ENCODE measurements at regions not wholly inside any gene's neighbourhood (a gene's known extent, or its start where the extent isn't known, plus 50 kb on each side); places are given as distances from the start of the nearest gene placed in this dataset.

DNA sequence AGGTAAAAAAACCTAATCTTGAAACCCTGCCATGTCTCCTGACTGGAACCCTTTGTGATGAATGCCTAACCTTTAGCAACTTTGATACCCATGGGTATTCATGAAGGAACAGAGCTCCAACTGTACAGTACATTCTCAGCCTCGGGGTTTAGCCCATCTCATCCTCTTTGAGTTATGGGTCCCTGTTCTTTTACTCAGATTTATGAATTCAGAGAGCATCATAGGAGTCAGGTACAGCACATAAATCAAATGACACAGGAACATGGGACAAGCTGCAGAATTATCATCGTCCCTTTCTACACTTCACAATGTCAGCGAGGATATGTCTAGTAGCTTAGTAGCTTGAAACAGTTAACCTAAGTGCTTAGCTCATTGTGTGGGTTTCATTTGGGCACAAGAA is 527.4 kb downstream of the NOVA1 start:
- H3K9me3 ChIP-seq (ENCODE audit: control insufficient read depth in 2 of 2, low read length in 2 of 2), result no peaks in the 10 kb centered on the region
- no peak overlapping the region for H3K27ac Mint-ChIP-seq
- H3K36me3 ChIP-seq (ENCODE audit: control insufficient read depth, insufficient read depth, low read length), result no peaks in the 10 kb centered on the region
- H3K9me3 Mint-ChIP-seq, result peaks cover 0 to 38% (median 5%) of the 10 kb centered on the region in 7 donors
- H3K27me3 ChIP-seq (ENCODE audit: control insufficient read depth, insufficient read depth, low read length), result no peaks in the 10 kb centered on the region
- H3K4me1 ChIP-seq (ENCODE audit: control insufficient read depth, insufficient read depth, low read length, poor library complexity, severe bottlenecking), result no peaks in the 10 kb centered on the region
- H3K27ac ChIP-seq (ENCODE audit: insufficient read depth, low read length, poor library complexity, severe bottlenecking), result no peak overlapping the region
- no peaks in the 10 kb centered on the region for H3K27me3 Mint-ChIP-seq
- H3K4me3 ChIP-seq (ENCODE audit: low read depth, low read length), result no peak overlapping the region
- H3K36me3 Mint-ChIP-seq, result no peaks in the 10 kb centered on the region
- H3K4me1 Mint-ChIP-seq, result no peaks in the 10 kb centered on the region
- DNase-seq (no peak), ATAC-seq (ENCODE audit: low read depth in 2 of 2) (no peak)
- no peak overlapping the region for H3K4me3 Mint-ChIP-seq

DNA sequence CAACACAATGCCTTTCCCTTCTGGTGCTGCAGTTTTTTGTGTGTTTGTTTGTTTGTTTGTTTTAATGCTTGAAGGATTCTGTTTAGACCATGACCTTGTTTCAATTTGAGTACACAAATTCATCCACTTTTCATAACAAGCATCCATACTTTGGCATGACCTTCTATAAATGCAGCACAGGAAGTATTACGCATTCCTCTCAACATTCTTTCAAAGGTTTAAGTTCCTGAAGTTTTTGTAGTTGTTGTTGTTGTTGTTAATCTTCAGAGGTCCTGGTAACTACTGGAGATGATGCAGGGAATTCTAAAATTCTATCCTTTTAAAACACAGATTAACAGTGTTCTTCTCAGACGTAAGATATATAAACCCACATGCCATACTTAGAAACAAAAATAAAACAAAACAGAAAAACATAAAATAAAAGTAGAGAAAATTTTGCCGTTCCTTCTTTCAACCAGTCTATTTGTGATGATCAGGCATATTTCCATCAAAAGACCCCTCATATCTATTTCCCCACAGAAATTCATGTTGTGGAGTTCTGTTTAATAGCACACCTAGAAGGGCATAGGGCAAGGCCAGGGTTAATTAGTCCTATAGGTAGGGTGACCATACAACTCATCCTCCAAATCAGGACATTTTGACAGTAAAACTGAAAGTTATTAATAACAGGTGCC is 529.9 kb downstream of the NOVA1 start:
- Histone ChIP-seq H3K4me3 (ENCODE audit: low read depth, low read length) (no peak overlapping the region), H3K27ac (ENCODE audit: insufficient read depth, low read length, poor library complexity, severe bottlenecking) (no peak overlapping the region), H3K4me1 (ENCODE audit: control insufficient read depth, insufficient read depth, low read length, poor library complexity, severe bottlenecking) (no peaks in the 10 kb centered on the region), H3K36me3 (ENCODE audit: control insufficient read depth, insufficient read depth, low read length) (no peaks in the 10 kb centered on the region), H3K9me3 (ENCODE audit: control insufficient read depth in 2 of 2, low read length in 2 of 2) (no peaks in the 10 kb centered on the region), H3K27me3 (ENCODE audit: control insufficient read depth, insufficient read depth, low read length) (no peaks in the 10 kb centered on the region)
- no peak for DNase-seq
- Mint-ChIP-seq H3K9me3 (peaks cover 0 to 35% (median 6%) of the 10 kb centered on the region in 7 donors), H3K27ac (no peak overlapping the region), H3K27me3 (no peaks in the 10 kb centered on the region), H3K4me1 (no peaks in the 10 kb centered on the region), H3K36me3 (no peaks in the 10 kb centered on the region), H3K4me3 (peak overlapping the region in 1 of 4 donors; percentile 32)
- ATAC-seq (ENCODE audit: low read depth in 2 of 2), result no peak

DNA sequence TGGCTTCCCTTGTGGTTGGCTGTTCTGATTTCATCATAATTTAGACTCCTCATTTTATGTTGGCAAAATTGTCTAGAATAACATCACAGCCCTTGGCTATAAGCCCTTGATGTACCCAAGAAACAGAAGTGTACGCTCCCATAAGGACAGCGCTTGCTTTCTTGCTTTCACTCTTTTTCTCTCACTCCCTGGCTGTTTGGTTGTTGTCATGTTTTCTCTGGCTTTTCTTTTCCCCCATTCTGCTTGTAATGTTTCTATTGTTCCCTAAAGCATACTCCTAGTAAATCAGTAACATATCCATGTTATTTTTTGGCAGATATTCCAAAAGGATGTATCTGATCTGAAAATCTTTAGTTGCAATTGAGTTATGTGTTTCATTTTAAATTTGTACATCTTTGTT is 530.5 kb downstream of the NOVA1 start:
- Histone ChIP-seq H3K9me3 (ENCODE audit: control insufficient read depth in 2 of 2, low read length in 2 of 2) (no peaks in the 10 kb centered on the region), H3K4me1 (ENCODE audit: control insufficient read depth, insufficient read depth, low read length, poor library complexity, severe bottlenecking) (no peaks in the 10 kb centered on the region), H3K27me3 (ENCODE audit: control insufficient read depth, insufficient read depth, low read length) (no peaks in the 10 kb centered on the region), H3K4me3 (ENCODE audit: low read depth, low read length) (no peak overlapping the region), H3K27ac (ENCODE audit: insufficient read depth, low read length, poor library complexity, severe bottlenecking) (no peak overlapping the region), H3K36me3 (ENCODE audit: control insufficient read depth, insufficient read depth, low read length) (no peaks in the 10 kb centered on the region)
- Mint-ChIP-seq H3K4me1 (no peaks in the 10 kb centered on the region), H3K9me3 (peaks cover 0 to 31% (median 6%) of the 10 kb centered on the region in 7 donors), H3K27me3 (no peaks in the 10 kb centered on the region), H3K36me3 (no peaks in the 10 kb centered on the region), H3K27ac (no peak overlapping the region), H3K4me3 (no peak overlapping the region)
- DNase-seq, result no peak
- ATAC-seq (ENCODE audit: low read depth in 2 of 2), result no peak

DNA sequence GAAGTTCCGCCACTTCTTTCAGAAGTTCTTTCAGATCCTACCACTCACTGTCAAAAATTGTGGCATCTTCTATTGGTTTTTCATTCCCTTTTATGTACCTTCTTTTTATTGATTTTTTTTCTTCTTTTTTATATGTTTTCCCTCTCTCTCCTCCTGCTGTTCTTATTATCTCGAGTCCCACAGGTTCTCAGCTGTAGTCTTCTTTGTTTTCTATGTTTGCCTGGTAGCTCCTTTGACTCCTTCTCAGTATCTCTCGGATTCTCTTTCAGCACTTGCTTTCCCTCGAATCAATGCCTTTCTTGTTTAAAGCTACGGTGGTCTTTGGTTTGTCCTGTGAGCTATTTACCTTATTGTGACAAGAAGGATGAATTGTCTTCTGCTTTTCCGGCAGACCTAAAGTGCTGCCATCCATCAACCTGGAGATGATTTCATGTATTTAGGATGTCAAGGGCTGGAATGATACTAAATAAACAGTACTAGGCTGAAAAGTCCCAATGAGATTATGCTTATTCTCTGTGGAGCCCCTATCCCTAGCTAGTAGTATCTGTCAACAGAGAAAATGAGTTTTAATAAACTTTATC is 541.7 kb downstream of the NOVA1 start:
- no peak overlapping the region for H3K4me3 Mint-ChIP-seq
- Histone ChIP-seq H3K36me3 (ENCODE audit: control insufficient read depth, insufficient read depth, low read length) (no peaks in the 10 kb centered on the region), H3K4me1 (ENCODE audit: control insufficient read depth, insufficient read depth, low read length, poor library complexity, severe bottlenecking) (no peaks in the 10 kb centered on the region), H3K27me3 (ENCODE audit: control insufficient read depth, insufficient read depth, low read length) (no peaks in the 10 kb centered on the region), H3K27ac (ENCODE audit: insufficient read depth, low read length, poor library complexity, severe bottlenecking) (no peak overlapping the region), H3K4me3 (ENCODE audit: low read depth, low read length) (no peak overlapping the region), H3K9me3 (ENCODE audit: control insufficient read depth in 2 of 2, low read length in 2 of 2) (peaks cover 0 to 10% of the 10 kb centered on the region in 2 experiments)
- peaks cover 0 to 34% (median 10%) of the 10 kb centered on the region in 7 donors for H3K9me3 Mint-ChIP-seq
- H3K27me3 Mint-ChIP-seq, result no peaks in the 10 kb centered on the region
- DNase-seq (no peak), ATAC-seq (ENCODE audit: low read depth in 2 of 2) (no peak)
- H3K4me1 Mint-ChIP-seq, result no peaks in the 10 kb centered on the region
- no peak overlapping the region for H3K27ac Mint-ChIP-seq
- H3K36me3 Mint-ChIP-seq, result no peaks in the 10 kb centered on the region

DNA sequence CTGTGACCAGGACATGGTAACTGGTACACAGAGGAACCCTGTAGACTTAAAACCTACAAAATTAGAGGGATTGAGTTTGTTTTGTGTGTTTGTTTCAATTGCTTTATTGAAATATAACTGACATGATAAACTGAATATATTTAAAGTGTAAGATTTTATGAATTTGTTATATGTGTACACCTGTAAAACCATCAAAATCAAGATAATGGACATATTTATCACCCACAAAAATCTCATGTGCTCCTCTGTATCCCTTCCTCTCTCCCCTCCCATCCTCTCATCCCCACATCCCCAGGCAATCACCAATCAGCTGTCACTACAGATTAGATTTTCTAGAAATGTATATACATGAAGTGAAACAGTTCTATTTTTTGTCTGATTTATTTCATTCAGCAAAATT is 565.5 kb downstream of the NOVA1 start:
- Histone ChIP-seq H3K36me3 (ENCODE audit: control insufficient read depth, insufficient read depth, low read length) (no peaks in the 10 kb centered on the region), H3K4me1 (ENCODE audit: control insufficient read depth, insufficient read depth, low read length, poor library complexity, severe bottlenecking) (no peaks in the 10 kb centered on the region), H3K27me3 (ENCODE audit: control insufficient read depth, insufficient read depth, low read length) (no peaks in the 10 kb centered on the region), H3K9me3 (ENCODE audit: control insufficient read depth in 2 of 2, low read length in 2 of 2) (peaks cover 0 to 3% of the 10 kb centered on the region in 2 experiments), H3K4me3 (ENCODE audit: low read depth, low read length) (no peak overlapping the region), H3K27ac (ENCODE audit: insufficient read depth, low read length, poor library complexity, severe bottlenecking) (no peak overlapping the region)
- Mint-ChIP-seq H3K27ac (no peak overlapping the region), H3K27me3 (no peaks in the 10 kb centered on the region), H3K9me3 (peaks cover 0 to 52% (median 10%) of the 10 kb centered on the region in 7 donors), H3K4me3 (no peak overlapping the region), H3K36me3 (no peaks in the 10 kb centered on the region), H3K4me1 (no peaks in the 10 kb centered on the region)
- DNase-seq (no peak), ATAC-seq (ENCODE audit: low read depth in 2 of 2) (no peak)

DNA sequence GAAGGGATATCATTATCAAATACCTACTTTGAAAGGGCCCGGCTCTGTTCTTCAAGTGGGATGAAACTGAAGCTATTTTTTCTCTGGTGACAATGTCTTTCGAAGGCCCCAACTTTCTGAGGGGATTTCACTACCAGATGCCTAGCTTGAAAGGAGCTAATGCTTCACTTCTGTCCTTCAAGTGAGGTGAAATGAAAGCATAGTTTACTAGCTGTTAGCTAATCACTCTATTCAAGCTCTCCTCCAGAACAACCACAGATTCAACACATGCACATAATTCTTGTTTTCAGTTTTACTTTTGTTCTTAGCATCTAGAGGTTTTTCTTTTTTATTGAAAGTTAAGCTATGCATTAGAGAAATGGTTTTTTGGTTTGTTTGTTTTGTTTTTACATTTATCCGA is 571.4 kb downstream of the NOVA1 start:
- Mint-ChIP-seq H3K4me1 (no peaks in the 10 kb centered on the region), H3K4me3 (no peak overlapping the region), H3K27me3 (no peaks in the 10 kb centered on the region), H3K9me3 (peaks cover 0 to 30% (median 3%) of the 10 kb centered on the region in 7 donors), H3K36me3 (no peaks in the 10 kb centered on the region), H3K27ac (no peak overlapping the region)
- DNase-seq (no peak), ATAC-seq (ENCODE audit: low read depth in 2 of 2) (no peak)
- Histone ChIP-seq H3K4me1 (ENCODE audit: control insufficient read depth, insufficient read depth, low read length, poor library complexity, severe bottlenecking) (no peaks in the 10 kb centered on the region), H3K9me3 (ENCODE audit: control insufficient read depth in 2 of 2, low read length in 2 of 2) (peaks cover 0 to 9% of the 10 kb centered on the region in 2 experiments), H3K27me3 (ENCODE audit: control insufficient read depth, insufficient read depth, low read length) (no peaks in the 10 kb centered on the region), H3K4me3 (ENCODE audit: low read depth, low read length) (no peak overlapping the region), H3K36me3 (ENCODE audit: control insufficient read depth, insufficient read depth, low read length) (no peaks in the 10 kb centered on the region), H3K27ac (ENCODE audit: insufficient read depth, low read length, poor library complexity, severe bottlenecking) (no peak overlapping the region)

DNA sequence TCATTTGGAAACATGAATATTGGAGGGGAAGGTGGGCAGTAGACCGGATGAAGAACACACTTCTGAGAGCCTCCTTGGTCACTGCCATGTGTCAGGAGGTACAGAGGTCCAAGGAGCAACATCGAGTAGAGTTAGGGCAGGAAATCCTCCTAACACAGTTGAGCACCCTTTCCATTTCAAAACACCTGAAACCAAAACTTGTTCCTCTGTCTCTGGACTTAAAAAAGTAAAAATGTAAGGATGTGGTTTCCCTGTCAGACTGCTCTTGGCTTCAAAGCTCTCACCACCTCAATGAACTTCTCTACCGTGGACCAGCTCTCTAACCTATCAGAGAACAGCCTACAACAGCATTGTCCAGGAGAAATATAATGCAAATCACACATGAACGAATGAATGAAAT is 573.9 kb downstream of the NOVA1 start:
- H3K27ac Mint-ChIP-seq, result no peak overlapping the region
- peaks cover 0 to 13% of the 10 kb centered on the region in 2 experiments for H3K9me3 ChIP-seq (ENCODE audit: control insufficient read depth in 2 of 2, low read length in 2 of 2)
- H3K27me3 Mint-ChIP-seq, result no peaks in the 10 kb centered on the region

DNA sequence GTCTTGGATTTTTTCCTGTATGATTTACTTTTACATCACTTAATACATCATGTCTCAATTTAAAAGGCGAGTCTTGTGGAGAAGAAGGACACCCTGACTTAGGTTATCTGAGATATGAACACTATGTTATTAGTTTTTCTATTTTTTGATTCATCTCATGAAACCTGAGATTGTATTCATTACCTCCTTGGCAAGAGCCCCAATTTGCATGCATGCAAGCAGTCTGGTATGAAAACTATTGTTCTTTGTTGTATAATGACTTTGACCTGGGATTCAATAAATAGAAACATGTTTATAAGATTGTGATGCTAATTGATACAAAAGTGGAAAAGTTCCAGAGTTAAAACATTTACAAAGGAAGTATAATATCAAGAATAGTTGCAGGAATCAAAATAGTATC is 576.1 kb downstream of the NOVA1 start:
- H3K36me3 ChIP-seq (ENCODE audit: control insufficient read depth, insufficient read depth, low read length), result no peaks in the 10 kb centered on the region
- H3K36me3 Mint-ChIP-seq, result no peaks in the 10 kb centered on the region
- no peaks in the 10 kb centered on the region for H3K4me1 ChIP-seq (ENCODE audit: control insufficient read depth, insufficient read depth, low read length, poor library complexity, severe bottlenecking)
- peaks cover 2 to 23% (median 8%) of the 10 kb centered on the region in 7 donors for H3K9me3 Mint-ChIP-seq
- no peaks in the 10 kb centered on the region for H3K27me3 Mint-ChIP-seq
- no peaks in the 10 kb centered on the region for H3K4me1 Mint-ChIP-seq
- no peaks in the 10 kb centered on the region for H3K27me3 ChIP-seq (ENCODE audit: control insufficient read depth, insufficient read depth, low read length)
- H3K27ac Mint-ChIP-seq, result no peak overlapping the region
- H3K27ac ChIP-seq (ENCODE audit: insufficient read depth, low read length, poor library complexity, severe bottlenecking), result no peak overlapping the region
- H3K4me3 Mint-ChIP-seq, result no peak overlapping the region
- H3K4me3 ChIP-seq (ENCODE audit: low read depth, low read length), result no peak overlapping the region
- no peak for DNase-seq
- peaks cover 0 to 14% of the 10 kb centered on the region in 2 experiments for H3K9me3 ChIP-seq (ENCODE audit: control insufficient read depth in 2 of 2, low read length in 2 of 2)
- ATAC-seq (ENCODE audit: low read depth in 2 of 2), result no peak

More for the DNA sequence above, 573.9 kb downstream of the NOVA1 start:
- H3K4me3 Mint-ChIP-seq, result no peak overlapping the region
- DNase-seq (no peak), ATAC-seq (ENCODE audit: low read depth in 2 of 2) (no peak)
- H3K4me1 ChIP-seq (ENCODE audit: control insufficient read depth, insufficient read depth, low read length, poor library complexity, severe bottlenecking), result no peaks in the 10 kb centered on the region
- peaks cover 2 to 32% (median 7%) of the 10 kb centered on the region in 7 donors for H3K9me3 Mint-ChIP-seq
- no peaks in the 10 kb centered on the region for H3K4me1 Mint-ChIP-seq
- H3K36me3 ChIP-seq (ENCODE audit: control insufficient read depth, insufficient read depth, low read length), result no peaks in the 10 kb centered on the region
- no peak overlapping the region for H3K27ac ChIP-seq (ENCODE audit: insufficient read depth, low read length, poor library complexity, severe bottlenecking)
- no peaks in the 10 kb centered on the region for H3K36me3 Mint-ChIP-seq
- H3K27me3 ChIP-seq (ENCODE audit: control insufficient read depth, insufficient read depth, low read length), result no peaks in the 10 kb centered on the region
- no peak overlapping the region for H3K4me3 ChIP-seq (ENCODE audit: low read depth, low read length)

Data from CD4-positive, CD25-positive, alpha-beta regulatory T cell (primary cell).